Upper lobe of left lung (tissue), 4 donors: ENCODE measurements at regions not wholly inside any gene's neighbourhood (a gene's known extent, or its start where the extent isn't known, plus 50 kb on each side); places are given as distances from the start of the nearest gene placed in this dataset.
"Not testable (repeated sequence)": the region's sequence is repeated elsewhere in the genome, so short reads cannot be mapped to it uniquely, and the experiment has no call there.

Experiments
- CTCF ChIP-seq, 6 experiments: fragments of 450-650 bp in 4 of 6; fragments of 200-600 bp in 2 of 6; sonication (generic) in 2 of 6; IDR thresholded peaks; one replicate each; pipeline ENCODE4 v1.5.1; 2016 to 2019; ENCODE audit warnings: antibody characterized with exemption in 6 of 6
- EP300 ChIP-seq, 4 donors: sonication (generic); formaldehyde crosslinking; IDR thresholded peaks; one replicate each; pipeline ENCODE4 v1.5.1; 2017; ENCODE audit warnings: antibody characterized with exemption in 4 of 4, control low read depth in 2 of 4
- POLR2A ChIP-seq, 4 donors: fragments of 450-650 bp; IDR thresholded peaks; one replicate each; pipeline ENCODE4 v1.5.1; 2016 to 2017; ENCODE audit warnings: antibody characterized with exemption in 4 of 4, mild to moderate bottlenecking in 2 of 4

GRCh38 chr3:75446948-75447347, 217.2 kb upstream of the FRG2C start:
- not testable (repeated sequence) for TF ChIP-seq CTCF, EP300, POLR2A (IDR thresholded peaks at IDR 0.05)
